Spleen (tissue), 7 donors: ENCODE measurements at regions not wholly inside any gene's neighbourhood (a gene's known extent, or its start where the extent isn't known, plus 50 kb on each side); places are given as distances from the start of the nearest gene placed in this dataset.

Experiments used
- CTCF ChIP-seq, 11 experiments: fragments of 200-600 bp in 7 of 11; fragments of 450-650 bp in 4 of 11; sonication (generic) in 4 of 11; IDR thresholded peaks in 8 of 11; conservative IDR thresholded peaks in 3 of 11; 1 replicate in 7 of 11; 2 replicates in 4 of 11; pipeline versions ENCODE4 v1.4.0 to v1.8.0; 2016 to 2021; ENCODE audit warnings: antibody characterized with exemption in 11 of 11, inconsistent platforms in 4 of 11, mild to moderate bottlenecking in 1 of 11
- POLR2A ChIP-seq, 3 donors: fragments of 450-650 bp; IDR thresholded peaks; one replicate each; pipeline ENCODE4 v1.5.1; 2017; ENCODE audit warnings: antibody characterized with exemption in 3 of 3, mild to moderate bottlenecking in 1 of 3
- POLR2AphosphoS5 ChIP-seq, 3 donors: sonication (generic); formaldehyde crosslinking; IDR thresholded peaks; one replicate each; pipeline ENCODE4 v1.5.1; 2017; ENCODE audit warnings: antibody characterized with exemption in 3 of 3
- donor health status: DM: no; HTN: no; CAD: no; lungs with moderate emphysema.
- donor health status: DM: no; HTN: no; CAD: no.
- donor health status: DM: no; HTN: no; CAD: no.

GRCh38 chr4:55707507-55707906, 71.4 kb upstream of the NMU start:
- TF ChIP-seq POLR2AphosphoS5 (IDR thresholded peaks at IDR 0.05): no peak
- no peak for TF ChIP-seq CTCF (IDR thresholded peaks at IDR 0.05 in 8 of 11, conservative IDR thresholded peaks at IDR 0.05 in 3 of 11)
- no peak for TF ChIP-seq POLR2A (IDR thresholded peaks at IDR 0.05)
